HG02943 (cell line): ENCODE measurements at regions not wholly inside any gene's neighbourhood (a gene's known extent, or its start where the extent isn't known, plus 50 kb on each side); places are given as distances from the start of the nearest gene placed in this dataset.

ENCODE experiments used
- ATAC-seq: cut with Tn5 transposase; IDR thresholded peaks from one replicate; pipeline ENCODE4 v1.9.1; 2021; ENCODE audit warnings: mild to moderate bottlenecking, low read depth, moderate library complexity; ENCODE audit not compliant: unreplicated experiment

- ATAC-seq: no peak
Observed at GRCh38 chr4:20062054-20062453, 189.7 kb upstream of the SLIT2 start.

GRCh38 chr4:20050768-20051167 lies 200.9 kb upstream of the SLIT2 start:
- no peak for ATAC-seq

- ATAC-seq: no peak
Observed at GRCh38 chr4:20049889-20050288, 201.8 kb upstream of the SLIT2 start.

GRCh38 chr4:20046931-20047677 lies 204.6 kb upstream of the SLIT2 start:
- no peak for ATAC-seq

GRCh38 chr4:20046179-20046578 lies 205.5 kb upstream of the SLIT2 start:
- no peak for ATAC-seq

GRCh38 chr4:20044966-20045365 lies 206.7 kb upstream of the SLIT2 start:
- no peak for ATAC-seq

GRCh38 chr4:20044502-20044911 lies 207.2 kb upstream of the SLIT2 start:
- ATAC-seq: no peak

- ATAC-seq: no peak
Observed at GRCh38 chr4:20043991-20044390, 207.7 kb upstream of the SLIT2 start.

GRCh38 chr4:20042769-20043168 lies 208.9 kb upstream of the SLIT2 start:
- no peak for ATAC-seq

GRCh38 chr4:20041839-20042407 lies 209.8 kb upstream of the SLIT2 start:
- no peak for ATAC-seq

- ATAC-seq: no peak
Observed at GRCh38 chr4:20037745-20038144, 214.0 kb upstream of the SLIT2 start.

- ATAC-seq: no peak
Observed at GRCh38 chr4:20030108-20030507, 221.6 kb upstream of the SLIT2 start.

- no peak for ATAC-seq
Observed at GRCh38 chr4:20028645-20029044, 223.1 kb upstream of the SLIT2 start.

GRCh38 chr4:20026456-20026855 lies 225.2 kb upstream of the SLIT2 start:
- ATAC-seq: no peak

- ATAC-seq: no peak
Observed at GRCh38 chr4:20022471-20022870, 229.2 kb upstream of the SLIT2 start.

- no peak for ATAC-seq
Observed at GRCh38 chr4:20020056-20020455, 231.6 kb upstream of the SLIT2 start.

- ATAC-seq: no peak
Observed at GRCh38 chr4:20019310-20020015, 232.2 kb upstream of the SLIT2 start.

- ATAC-seq: no peak
Observed at GRCh38 chr4:20017777-20018115, 234.0 kb upstream of the SLIT2 start.

- ATAC-seq: no peak
Observed at GRCh38 chr4:20017070-20017776, 234.5 kb upstream of the SLIT2 start.

GRCh38 chr4:20015636-20016224 lies 236.0 kb upstream of the SLIT2 start:
- no peak for ATAC-seq
